CD4-positive, alpha-beta T cell (primary cell): ENCODE measurements at regions not wholly inside any gene's neighbourhood (a gene's known extent, or its start where the extent isn't known, plus 50 kb on each side); places are given as distances from the start of the nearest gene placed in this dataset.

Experiments used
- ATAC-seq: fragments of 200-7000 bp; cut with Tn5 transposase; one replicate; pipeline ENCODE4 v1.10.0; 2022; ENCODE audit warnings: mild to moderate bottlenecking; ENCODE audit not compliant: poor library complexity
- CTCF ChIA-PET: fragments of 350-600 bp; sonication (Branson Sonifier 250); formaldehyde crosslinking; loops from one replicate; lab custom pipeline; 2021; ENCODE audit warnings: antibody characterized with exemption, inconsistent platforms; lab: Charles Lee
- POLR2A ChIA-PET: fragments of 350-600 bp; sonication (Branson Sonifier 250); formaldehyde crosslinking; loops from one replicate; lab custom pipeline; 2021; ENCODE audit warnings: antibody characterized with exemption, inconsistent platforms; lab: Charles Lee
- DNase-seq, 14 experiments: peaks; one replicate each; pipeline ENCODE4 v3.0.0-alpha.2; 2013 to 2020; ENCODE audit warnings: mixed read lengths in 2 of 14
- H3K27ac ChIP-seq, 2 donors: one replicate each; pipeline versions ENCODE4 v1.5.1 to v1.7.0; 2013; ENCODE audit warnings: low read length in 2 of 2, low read depth in 1 of 2, mild to moderate bottlenecking in 1 of 2
- H3K27me3 ChIP-seq, 2 experiments: 1 replicate in 1 of 2; 2 replicates in 1 of 2; pipeline versions ENCODE4 v1.6.1 to v1.7.0; 2013; ENCODE audit warnings: low read length in 2 of 2, control low read depth in 1 of 2, mild to moderate bottlenecking in 1 of 2, moderate library complexity in 1 of 2; ENCODE audit not compliant: insufficient read depth in 2 of 2, control insufficient read depth in 1 of 2
- H3K36me3 ChIP-seq: one replicate; pipeline ENCODE4 v1.6.1; 2013; ENCODE audit warnings: low read length, control low read depth; ENCODE audit not compliant: insufficient read depth
- H3K4me1 ChIP-seq: one replicate; pipeline ENCODE4 v1.6.1; 2013; ENCODE audit warnings: low read length, control low read depth; ENCODE audit not compliant: insufficient read depth
- H3K4me3 ChIP-seq: one replicate; pipeline ENCODE4 v1.5.1; 2013; ENCODE audit warnings: mild to moderate bottlenecking, low read length, moderate library complexity
- H3K9me3 ChIP-seq, 2 experiments: 1 replicate in 1 of 2; 2 replicates in 1 of 2; pipeline versions ENCODE4 v1.6.1 to v1.7.0; 2013; ENCODE audit warnings: low read length in 2 of 2, mild to moderate bottlenecking in 2 of 2, control low read depth in 1 of 2, moderate library complexity in 1 of 2; ENCODE audit not compliant: control insufficient read depth in 1 of 2, insufficient read depth in 1 of 2
- H3K27ac Mint-ChIP-seq: one replicate; pipeline ENCODE4 v1.8.0; 2020; ENCODE audit warnings: mixed read lengths
- H3K27me3 Mint-ChIP-seq: one replicate; pipeline ENCODE4 v1.8.0; 2021; ENCODE audit warnings: mixed read lengths
- H3K36me3 Mint-ChIP-seq: one replicate; pipeline ENCODE4 v1.8.0; 2021; ENCODE audit warnings: low read depth, mixed read lengths
- H3K4me1 Mint-ChIP-seq: one replicate; pipeline ENCODE4 v1.8.0; 2021; ENCODE audit warnings: low read depth, mixed read lengths
- H3K4me3 Mint-ChIP-seq: one replicate; pipeline ENCODE4 v1.8.0; 2020; ENCODE audit warnings: mild to moderate bottlenecking, mixed read lengths
- H3K9me3 Mint-ChIP-seq: one replicate; pipeline ENCODE4 v1.8.0; 2020; ENCODE audit warnings: mixed read lengths
- CTCF ChIP-seq: fragments of 200-600 bp; IDR thresholded peaks from one replicate; pipeline ENCODE4 v1.8.0; 2022; ENCODE audit warnings: antibody characterized with exemption, mild to moderate bottlenecking
- intact Hi-C, 2 experiments: fragments of 100-400 bp; cut with DNase I in 1 of 2; cut with micrococcal nuclease in 1 of 2; formaldehyde crosslinking; loops; one replicate each; pipeline versions ENCODE4 v1.15.1 to v1.9.0; 2023 to 2025; cut with DNase I, micrococcal nuclease

- no peak for ATAC-seq
- no peak overlapping the region for H3K27ac ChIP-seq
- no peak overlapping the region for H3K4me3 Mint-ChIP-seq
- H3K36me3 Mint-ChIP-seq, result no peaks in the 10 kb centered on the region
- H3K4me1 Mint-ChIP-seq, result no peaks in the 10 kb centered on the region
- no peak for DNase-seq
- peaks cover 2 to 9% of the 10 kb centered on the region in 2 experiments for H3K9me3 ChIP-seq
- H3K36me3 ChIP-seq, result no peaks in the 10 kb centered on the region
- no peaks in the 10 kb centered on the region for H3K4me1 ChIP-seq
- peaks cover 16% of the 10 kb centered on the region for H3K9me3 Mint-ChIP-seq
- ChIA-PET POLR2A (no interaction called here), CTCF (no interaction called here)
- no peaks in the 10 kb centered on the region for H3K27me3 Mint-ChIP-seq
- H3K27ac Mint-ChIP-seq, result no peak overlapping the region
- no peak for TF ChIP-seq CTCF
- intact Hi-C loops, result no loop called here
- H3K4me3 ChIP-seq, result no peak overlapping the region
- no peaks in the 10 kb centered on the region for H3K27me3 ChIP-seq
These were observed 792.6 kb upstream of the RAG2 start for GRCh38 chr11:37390576-37391083.

GRCh38 chr11:37378958-37379357, 780.9 kb upstream of the RAG2 start:
- peaks cover 18% of the 10 kb centered on the region for H3K9me3 Mint-ChIP-seq
- Histone ChIP-seq H3K36me3 (no peaks in the 10 kb centered on the region), H3K4me1 (no peaks in the 10 kb centered on the region), H3K27me3 (no peaks in the 10 kb centered on the region), H3K27ac (no peak overlapping the region), H3K9me3 (peaks cover 3 to 20% of the 10 kb centered on the region in 2 experiments), H3K4me3 (no peak overlapping the region)
- no peaks in the 10 kb centered on the region for H3K4me1 Mint-ChIP-seq
- DNase-seq (no peak), ATAC-seq (no peak)
- no peaks in the 10 kb centered on the region for H3K36me3 Mint-ChIP-seq
- POLR2A ChIA-PET, result no interaction called here
- CTCF ChIA-PET, result no interaction called here
- H3K4me3 Mint-ChIP-seq, result no peak overlapping the region
- no peak overlapping the region for H3K27ac Mint-ChIP-seq
- no peak for TF ChIP-seq CTCF
- intact Hi-C loops, result no loop called here
- H3K27me3 Mint-ChIP-seq, result no peaks in the 10 kb centered on the region

GRCh38 chr11:37372667-37373066, 774.6 kb upstream of the RAG2 start:
- Mint-ChIP-seq H3K4me3 (no peak overlapping the region), H3K4me1 (no peaks in the 10 kb centered on the region), H3K9me3 (peaks cover 20% of the 10 kb centered on the region), H3K27me3 (no peaks in the 10 kb centered on the region), H3K36me3 (no peaks in the 10 kb centered on the region), H3K27ac (no peak overlapping the region)
- no peak overlapping the region for H3K27ac ChIP-seq
- DNase-seq (no peak), ATAC-seq (no peak)
- ChIA-PET POLR2A (no interaction called here), CTCF (no interaction called here)
- no peaks in the 10 kb centered on the region for H3K27me3 ChIP-seq
- TF ChIP-seq CTCF, result no peak
- H3K9me3 ChIP-seq, result peaks cover 3 to 19% of the 10 kb centered on the region in 2 experiments
- intact Hi-C loops, result no loop called here
- no peaks in the 10 kb centered on the region for H3K36me3 ChIP-seq
- no peak overlapping the region for H3K4me3 ChIP-seq
- H3K4me1 ChIP-seq, result no peaks in the 10 kb centered on the region
